HCT116 (cell line): ENCODE measurements at regions not wholly inside any gene's neighbourhood (a gene's known extent, or its start where the extent isn't known, plus 50 kb on each side); places are given as distances from the start of the nearest gene placed in this dataset.

Experiments
- ATAC-seq: fragments of 200-7000 bp; cut with Tn5 transposase; 2 replicates; pipeline ENCODE4 v1.9.1; 2020; ENCODE audit warnings: mild to moderate bottlenecking, moderate library complexity
- BruUV-seq: library from RNA; stranded (reverse); fragments of 400-500 nt; replicated peaks from 2 replicates; lab custom pipeline; 2021; lab: Mats Ljungman, UMichigan
- CTCF ChIA-PET: fragments of 300-600 bp; sonication (Branson Sonifier 250); formaldehyde crosslinking; loops from one replicate; lab custom pipeline; 2021; ENCODE audit warnings: antibody characterized with exemption; lab: Charles Lee
- POLR2A ChIA-PET: fragments of 300-600, 350-600 bp; sonication (Branson Sonifier 250); formaldehyde crosslinking; loops from one replicate; lab custom pipeline; 2021; ENCODE audit warnings: antibody characterized with exemption; lab: Charles Lee
- RAD21 ChIA-PET, 2 experiments: fragments of 300-600 bp; sonication (Branson Sonifier 250); formaldehyde crosslinking; loops; one replicate each; lab custom pipeline; 2023; ENCODE audit warnings: low total read pairs in 2 of 2; ENCODE audit not compliant: uncharacterized antibody in 2 of 2, unreplicated experiment in 2 of 2, low non-redundant PET in 1 of 2; lab: Charles Lee
- DNase-seq: peaks from one replicate; pipeline ENCODE4 v3.0.0-alpha.2; 2010; ENCODE audit warnings: low read depth, low spot score
- H2AFZ ChIP-seq: fragments of 200-600 bp; shearing (Covaris generic), sonication (generic); 2 replicates; pipeline ENCODE4 v1.6.1; 2017; ENCODE audit warnings: low read depth, mixed run types, mixed read lengths, antibody characterized with exemption, low read length; ENCODE audit not compliant: poor library complexity, severe bottlenecking
- H3K27ac ChIP-seq: 2 replicates; pipeline ENCODE4 v1.5.1; 2012; ENCODE audit warnings: low read depth, low read length
- H3K27me3 ChIP-seq: fragments of 200-600 bp; sonication (generic); 2 replicates; pipeline ENCODE4 v1.6.1; 2016; ENCODE audit warnings: mixed run types, low read length, mixed read lengths; ENCODE audit not compliant: insufficient read depth
- H3K36me3 ChIP-seq, 2 experiments: fragments of 200-500 bp in 1 of 2; fragments of 200-600 bp in 1 of 2; sonication (Bioruptor generic) in 1 of 2; sonication (generic) in 1 of 2; 2 replicates each; pipeline versions ENCODE4 v1.5.1 to v1.6.1; 2014 to 2016; ENCODE audit warnings: low read length in 2 of 2, inconsistent platforms in 1 of 2, mixed read lengths in 1 of 2, mixed run types in 1 of 2; ENCODE audit not compliant: insufficient read depth in 2 of 2, control insufficient read depth in 1 of 2
- H3K4me1 ChIP-seq, 2 experiments: fragments of 200-600 bp in 1 of 2; sonication (generic) in 1 of 2; 2 replicates each; pipeline versions ENCODE4 v1.5.1 to v1.6.1; 2012 to 2017; ENCODE audit warnings: low read length in 2 of 2, inconsistent platforms in 1 of 2, mild to moderate bottlenecking in 1 of 2, mixed read lengths in 1 of 2, mixed run types in 1 of 2, moderate library complexity in 1 of 2; ENCODE audit not compliant: insufficient read depth in 2 of 2, control insufficient read depth in 1 of 2
- H3K4me2 ChIP-seq: fragments of 200-600 bp; sonication (generic); 2 replicates; pipeline ENCODE4 v1.6.1; 2017; ENCODE audit warnings: mixed run types, low read length, mixed read lengths
- H3K4me3 ChIP-seq, 2 experiments: fragments of 200-600 bp in 1 of 2; sonication (generic) in 1 of 2; replicated peaks in 1 of 2; 2 replicates each; pipeline ENCODE4 v1.5.1; 2011 to 2016; ENCODE audit warnings: low read length in 2 of 2, control low read depth in 1 of 2, low read depth in 1 of 2, mild to moderate bottlenecking in 1 of 2, mixed read lengths in 1 of 2, mixed run types in 1 of 2
- H3K79me2 ChIP-seq: fragments of 200-600 bp; sonication (generic); 2 replicates; pipeline ENCODE4 v1.6.1; 2017; ENCODE audit warnings: mild to moderate bottlenecking, mixed run types, low read length, moderate library complexity, mixed read lengths; ENCODE audit not compliant: insufficient read depth
- H3K9ac ChIP-seq: fragments of 200-600 bp; sonication (generic); 2 replicates; pipeline ENCODE4 v1.6.1; 2016; ENCODE audit warnings: low read length, mixed read lengths
- H3K9me2 ChIP-seq: fragments of 200-600 bp; sonication (generic), shearing (Covaris generic); 2 replicates; pipeline ENCODE4 v1.6.1; 2017; ENCODE audit warnings: mixed run types, mild to moderate bottlenecking, moderate library complexity; ENCODE audit not compliant: insufficient read depth
- H3K9me3 ChIP-seq, 2 experiments: fragments of 200-500 bp in 1 of 2; fragments of 200-600 bp in 1 of 2; sonication (Bioruptor generic) in 1 of 2; sonication (generic) in 1 of 2; 2 replicates each; pipeline ENCODE4 v1.6.1; 2014 to 2017; ENCODE audit warnings: low read length in 2 of 2, mixed read lengths in 2 of 2, inconsistent platforms in 1 of 2, low read depth in 1 of 2, mild to moderate bottlenecking in 1 of 2, mixed run types in 1 of 2, moderate library complexity in 1 of 2; ENCODE audit not compliant: control insufficient read depth in 1 of 2, insufficient read depth in 1 of 2
- H4K20me1 ChIP-seq: fragments of 200-600 bp; sonication (generic), shearing (Covaris generic); 2 replicates; pipeline ENCODE4 v1.6.1; 2017; ENCODE audit warnings: mixed run types, mild to moderate bottlenecking, moderate library complexity; ENCODE audit not compliant: insufficient read depth
- EZH2phosphoT487 ChIP-seq: fragments of 200-600 bp; IDR thresholded peaks from 2 replicates; pipeline ENCODE4 v1.6.1; 2018; ENCODE audit warnings: antibody characterized with exemption, borderline replicate concordance
- FOSL1 ChIP-seq: IDR thresholded peaks from 2 replicates; pipeline ENCODE4 v1.6.1; 2012; ENCODE audit warnings: low read depth
- JUND ChIP-seq: IDR thresholded peaks from 2 replicates; pipeline ENCODE4 v1.6.1; 2012
- POLR2AphosphoS5 ChIP-seq: IDR thresholded peaks from 2 replicates; pipeline ENCODE4 v1.6.1; 2011; ENCODE audit warnings: mild to moderate bottlenecking, low read depth, low read length, moderate library complexity
- SIN3A ChIP-seq: IDR thresholded peaks from 2 replicates; pipeline ENCODE4 v1.6.1; 2012; ENCODE audit warnings: low read depth
- TCF7L2 ChIP-seq: IDR thresholded peaks from 2 replicates; pipeline ENCODE4 v1.7.0; 2011; ENCODE audit warnings: borderline replicate concordance, inconsistent platforms; ENCODE audit not compliant: insufficient read depth, insufficient read length; ENCODE audit errors: extremely low read depth
- intact Hi-C: fragments of 100-400 bp; cut with micrococcal nuclease; formaldehyde crosslinking; loops from 2 replicates; pipeline ENCODE4 v1.10.0; 2022
- TF ChIP-seq, protein P1 (sequence below), 3 experiments: fragments of 200-600 bp in 1 of 3; sonication (generic) in 1 of 3; IDR thresholded peaks in 2 of 3; conservative IDR thresholded peaks in 1 of 3; 2 replicates each; pipeline ENCODE4 v1.5.1; 2012 to 2017; ENCODE audit warnings: low read depth in 2 of 3, low read length in 2 of 3, antibody characterized with exemption in 1 of 3, borderline replicate concordance in 1 of 3, control low read depth in 1 of 3, mild to moderate bottlenecking in 1 of 3, mixed read lengths in 1 of 3, mixed run types in 1 of 3, moderate library complexity in 1 of 3; ENCODE audit not compliant: insufficient read depth in 1 of 3
- TF ChIP-seq, protein P2 (sequence below): IDR thresholded peaks from 2 replicates; pipeline ENCODE4 v1.6.1; 2012
- TF ChIP-seq, protein P3 (sequence below): IDR thresholded peaks from 2 replicates; pipeline ENCODE4 v1.6.1; 2012; ENCODE audit warnings: low read depth
- TF ChIP-seq, protein P4 (sequence below): IDR thresholded peaks from 2 replicates; pipeline ENCODE4 v1.6.1; 2012

DNA sequence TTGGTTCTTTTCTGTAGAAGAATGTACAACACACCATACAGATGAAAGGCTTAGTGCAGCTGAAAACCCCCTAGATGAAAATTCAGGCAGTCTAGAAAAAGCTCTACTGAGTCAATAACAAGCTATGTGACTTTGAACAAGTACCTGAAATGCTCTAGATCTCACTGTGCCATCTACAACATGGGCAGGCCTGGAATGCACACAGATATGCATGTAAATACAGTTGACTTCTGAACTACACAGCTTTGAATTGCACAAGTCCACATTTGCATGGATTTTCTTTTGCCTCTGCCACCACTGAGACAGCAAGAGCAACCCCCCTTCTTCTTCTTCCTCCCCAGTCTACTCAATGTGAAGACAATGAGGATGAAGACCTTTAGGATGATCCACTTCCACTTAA, 98.4 kb downstream of the CNTN3 start:
- H3K4me2 ChIP-seq: no peak overlapping the region
- TF ChIP-seq EZH2phosphoT487 (no peak), TCF7L2 (no peak), JUND (no peak), SIN3A (no peak), FOSL1 (no peak), POLR2AphosphoS5 (no peak)
- TF ChIP-seq, protein P1, sequence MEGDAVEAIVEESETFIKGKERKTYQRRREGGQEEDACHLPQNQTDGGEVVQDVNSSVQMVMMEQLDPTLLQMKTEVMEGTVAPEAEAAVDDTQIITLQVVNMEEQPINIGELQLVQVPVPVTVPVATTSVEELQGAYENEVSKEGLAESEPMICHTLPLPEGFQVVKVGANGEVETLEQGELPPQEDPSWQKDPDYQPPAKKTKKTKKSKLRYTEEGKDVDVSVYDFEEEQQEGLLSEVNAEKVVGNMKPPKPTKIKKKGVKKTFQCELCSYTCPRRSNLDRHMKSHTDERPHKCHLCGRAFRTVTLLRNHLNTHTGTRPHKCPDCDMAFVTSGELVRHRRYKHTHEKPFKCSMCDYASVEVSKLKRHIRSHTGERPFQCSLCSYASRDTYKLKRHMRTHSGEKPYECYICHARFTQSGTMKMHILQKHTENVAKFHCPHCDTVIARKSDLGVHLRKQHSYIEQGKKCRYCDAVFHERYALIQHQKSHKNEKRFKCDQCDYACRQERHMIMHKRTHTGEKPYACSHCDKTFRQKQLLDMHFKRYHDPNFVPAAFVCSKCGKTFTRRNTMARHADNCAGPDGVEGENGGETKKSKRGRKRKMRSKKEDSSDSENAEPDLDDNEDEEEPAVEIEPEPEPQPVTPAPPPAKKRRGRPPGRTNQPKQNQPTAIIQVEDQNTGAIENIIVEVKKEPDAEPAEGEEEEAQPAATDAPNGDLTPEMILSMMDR (IDR thresholded peaks at IDR 0.05 in 2 of 3, conservative IDR thresholded peaks at IDR 0.05 in 1 of 3; ENCODE audit: borderline replicate concordance in 1 of 3, insufficient read depth in 1 of 3, low read depth in 2 of 3, low read length in 2 of 3): no peak
- TF ChIP-seq, protein P2, sequence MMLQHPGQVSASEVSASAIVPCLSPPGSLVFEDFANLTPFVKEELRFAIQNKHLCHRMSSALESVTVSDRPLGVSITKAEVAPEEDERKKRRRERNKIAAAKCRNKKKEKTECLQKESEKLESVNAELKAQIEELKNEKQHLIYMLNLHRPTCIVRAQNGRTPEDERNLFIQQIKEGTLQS: no peak
- TF ChIP-seq, protein P3, sequence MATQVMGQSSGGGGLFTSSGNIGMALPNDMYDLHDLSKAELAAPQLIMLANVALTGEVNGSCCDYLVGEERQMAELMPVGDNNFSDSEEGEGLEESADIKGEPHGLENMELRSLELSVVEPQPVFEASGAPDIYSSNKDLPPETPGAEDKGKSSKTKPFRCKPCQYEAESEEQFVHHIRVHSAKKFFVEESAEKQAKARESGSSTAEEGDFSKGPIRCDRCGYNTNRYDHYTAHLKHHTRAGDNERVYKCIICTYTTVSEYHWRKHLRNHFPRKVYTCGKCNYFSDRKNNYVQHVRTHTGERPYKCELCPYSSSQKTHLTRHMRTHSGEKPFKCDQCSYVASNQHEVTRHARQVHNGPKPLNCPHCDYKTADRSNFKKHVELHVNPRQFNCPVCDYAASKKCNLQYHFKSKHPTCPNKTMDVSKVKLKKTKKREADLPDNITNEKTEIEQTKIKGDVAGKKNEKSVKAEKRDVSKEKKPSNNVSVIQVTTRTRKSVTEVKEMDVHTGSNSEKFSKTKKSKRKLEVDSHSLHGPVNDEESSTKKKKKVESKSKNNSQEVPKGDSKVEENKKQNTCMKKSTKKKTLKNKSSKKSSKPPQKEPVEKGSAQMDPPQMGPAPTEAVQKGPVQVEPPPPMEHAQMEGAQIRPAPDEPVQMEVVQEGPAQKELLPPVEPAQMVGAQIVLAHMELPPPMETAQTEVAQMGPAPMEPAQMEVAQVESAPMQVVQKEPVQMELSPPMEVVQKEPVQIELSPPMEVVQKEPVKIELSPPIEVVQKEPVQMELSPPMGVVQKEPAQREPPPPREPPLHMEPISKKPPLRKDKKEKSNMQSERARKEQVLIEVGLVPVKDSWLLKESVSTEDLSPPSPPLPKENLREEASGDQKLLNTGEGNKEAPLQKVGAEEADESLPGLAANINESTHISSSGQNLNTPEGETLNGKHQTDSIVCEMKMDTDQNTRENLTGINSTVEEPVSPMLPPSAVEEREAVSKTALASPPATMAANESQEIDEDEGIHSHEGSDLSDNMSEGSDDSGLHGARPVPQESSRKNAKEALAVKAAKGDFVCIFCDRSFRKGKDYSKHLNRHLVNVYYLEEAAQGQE: no peak
- TF ChIP-seq, protein P4, sequence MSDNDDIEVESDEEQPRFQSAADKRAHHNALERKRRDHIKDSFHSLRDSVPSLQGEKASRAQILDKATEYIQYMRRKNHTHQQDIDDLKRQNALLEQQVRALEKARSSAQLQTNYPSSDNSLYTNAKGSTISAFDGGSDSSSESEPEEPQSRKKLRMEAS: no peak
- no peaks in the 10 kb centered on the region for H3K4me1 ChIP-seq
- H4K20me1 ChIP-seq: no peaks in the 10 kb centered on the region
- no peaks in the 10 kb centered on the region for H3K27me3 ChIP-seq
- no peak overlapping the region for H3K9ac ChIP-seq
- H3K27ac ChIP-seq: no peak overlapping the region
- peaks cover 18 to 29% of the 10 kb centered on the region in 2 experiments; a peak in 2 of 4 replicates for H3K9me3 ChIP-seq
- CTCF ChIA-PET: no interaction called here
- intact Hi-C loops: no loop called here
- RAD21 ChIA-PET: no interaction called here
- BruUV-seq: no TSS peak
- no peaks in the 10 kb centered on the region for H3K9me2 ChIP-seq
- no peak overlapping the region for H3K4me3 ChIP-seq
- H3K79me2 ChIP-seq: no peaks in the 10 kb centered on the region
- POLR2A ChIA-PET: no interaction called here
- DNase-seq: no peak
- ATAC-seq: no peak
- no peak overlapping the region for H2AFZ ChIP-seq
- H3K36me3 ChIP-seq: no peaks in the 10 kb centered on the region
